SK-N-SH (cell line): ENCODE measurements at regions not wholly inside any gene's neighbourhood (a gene's known extent, or its start where the extent isn't known, plus 50 kb on each side); places are given as distances from the start of the nearest gene placed in this dataset.

ENCODE experiments used
- POLR2AphosphoS5 ChIP-seq: IDR thresholded peaks from 2 replicates; pipeline ENCODE4 v1.6.1; 2012; ENCODE audit warnings: low read depth, low read length
- TF ChIP-seq, protein P1 (sequence below): fragments of 200-600 bp; sonication (generic); IDR thresholded peaks from 2 replicates; pipeline ENCODE4 v1.6.1; 2017; ENCODE audit warnings: antibody characterized with exemption, mild to moderate bottlenecking, moderate library complexity

DNA sequence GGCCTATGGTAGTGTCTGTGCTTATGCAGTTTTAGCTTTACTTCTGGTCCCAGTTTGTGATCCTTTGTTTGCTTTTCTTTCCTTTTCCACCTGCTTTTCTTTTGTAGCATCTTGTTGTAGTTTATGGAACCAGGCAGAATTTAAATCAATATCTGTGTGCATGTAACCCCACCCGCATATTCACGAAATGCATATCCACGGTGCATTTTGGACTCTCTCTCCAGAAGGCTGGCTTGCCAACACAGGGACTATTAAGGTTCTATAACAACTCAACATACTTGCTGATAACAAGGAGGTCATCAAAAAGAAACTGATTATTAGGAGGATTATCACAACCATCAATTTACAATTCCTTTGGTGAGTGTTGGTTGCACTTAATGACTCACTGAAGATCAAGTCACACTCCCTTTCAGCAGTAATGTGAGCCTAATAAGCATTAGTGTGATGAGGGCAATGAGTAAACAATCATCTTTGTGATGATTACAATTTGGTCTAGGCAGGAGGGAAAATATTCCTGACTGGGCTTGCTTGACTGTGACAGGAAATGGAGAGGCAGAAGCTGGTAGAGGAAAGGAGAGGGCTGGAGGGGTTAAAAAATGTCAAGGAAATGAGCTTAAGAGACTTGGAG lies 378.6 kb downstream of the REEP3 start:
- TF ChIP-seq, protein P1, sequence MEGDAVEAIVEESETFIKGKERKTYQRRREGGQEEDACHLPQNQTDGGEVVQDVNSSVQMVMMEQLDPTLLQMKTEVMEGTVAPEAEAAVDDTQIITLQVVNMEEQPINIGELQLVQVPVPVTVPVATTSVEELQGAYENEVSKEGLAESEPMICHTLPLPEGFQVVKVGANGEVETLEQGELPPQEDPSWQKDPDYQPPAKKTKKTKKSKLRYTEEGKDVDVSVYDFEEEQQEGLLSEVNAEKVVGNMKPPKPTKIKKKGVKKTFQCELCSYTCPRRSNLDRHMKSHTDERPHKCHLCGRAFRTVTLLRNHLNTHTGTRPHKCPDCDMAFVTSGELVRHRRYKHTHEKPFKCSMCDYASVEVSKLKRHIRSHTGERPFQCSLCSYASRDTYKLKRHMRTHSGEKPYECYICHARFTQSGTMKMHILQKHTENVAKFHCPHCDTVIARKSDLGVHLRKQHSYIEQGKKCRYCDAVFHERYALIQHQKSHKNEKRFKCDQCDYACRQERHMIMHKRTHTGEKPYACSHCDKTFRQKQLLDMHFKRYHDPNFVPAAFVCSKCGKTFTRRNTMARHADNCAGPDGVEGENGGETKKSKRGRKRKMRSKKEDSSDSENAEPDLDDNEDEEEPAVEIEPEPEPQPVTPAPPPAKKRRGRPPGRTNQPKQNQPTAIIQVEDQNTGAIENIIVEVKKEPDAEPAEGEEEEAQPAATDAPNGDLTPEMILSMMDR, result no peak
- no peak for TF ChIP-seq POLR2AphosphoS5
